NCI-H524 treated with DMSO at 0.1 percent for 48 hours (cell line): ENCODE measurements at regions not wholly inside any gene's neighbourhood (a gene's known extent, or its start where the extent isn't known, plus 50 kb on each side); places are given as distances from the start of the nearest gene placed in this dataset.

Experiments
- DNase-seq: peaks from one replicate; lab custom pipeline; 2025; lab: John Stamatoyannopoulos, UW

DNA sequence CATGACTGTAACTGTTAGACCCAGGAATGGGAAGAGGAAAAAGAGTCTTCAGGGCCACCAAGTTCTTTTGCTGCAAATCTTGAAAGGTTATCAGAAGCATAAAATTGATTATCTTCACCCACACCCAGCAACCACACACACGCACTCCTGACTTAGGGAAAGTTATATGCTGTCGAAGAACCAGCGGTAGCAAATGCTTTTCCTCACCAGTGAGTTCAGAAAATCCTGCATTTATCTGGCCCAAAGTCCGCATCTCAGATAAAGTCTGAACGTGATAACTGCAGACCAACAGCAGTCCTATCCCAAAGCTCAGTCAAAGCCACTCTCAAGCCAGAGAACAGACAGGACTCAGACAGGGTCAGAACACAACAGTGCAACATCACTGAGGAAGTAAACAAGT lies 115.6 kb downstream of the IRS2 start:
- DNase-seq, result no peak

DNA sequence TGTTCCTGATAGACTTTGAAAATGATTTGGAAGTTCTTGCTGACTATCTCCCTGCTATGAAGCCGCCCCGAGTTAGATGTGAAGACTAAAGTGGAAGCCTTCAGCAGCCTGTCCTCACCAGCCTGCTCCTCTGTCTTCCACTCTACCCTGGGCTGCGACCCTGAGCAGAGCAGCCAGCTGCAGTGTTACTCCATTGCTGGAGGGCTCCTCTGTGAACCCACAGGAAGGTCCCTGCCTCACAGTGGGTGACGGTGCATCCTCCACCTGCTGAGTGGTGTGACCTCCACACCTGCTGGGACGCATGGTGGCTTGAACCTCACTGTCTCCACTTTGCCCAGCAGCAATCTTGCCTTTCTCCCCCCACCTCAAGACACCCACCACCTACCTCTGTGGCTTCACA lies 116.4 kb downstream of the IRS2 start:
- DNase-seq, result no peak

DNA sequence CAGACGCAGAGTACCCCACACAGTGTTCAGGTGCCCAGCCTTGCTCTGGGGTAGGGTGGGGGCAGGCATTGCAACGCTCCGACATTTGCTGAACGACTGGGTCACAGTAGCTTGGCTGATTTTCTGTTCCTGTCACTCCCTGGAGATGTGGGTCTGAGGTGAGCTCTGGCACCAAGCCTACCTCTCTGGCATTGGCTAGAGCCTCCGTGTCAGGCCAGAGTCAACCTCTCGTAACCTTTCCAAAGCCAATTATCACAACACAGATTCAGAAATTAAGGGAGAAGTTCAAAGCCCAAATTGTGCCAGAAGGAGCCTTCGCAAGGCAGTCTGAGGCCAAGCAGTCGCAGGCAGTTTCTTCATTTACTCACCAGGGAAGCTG lies 117.2 kb downstream of the IRS2 start:
- DNase-seq, result no peak

DNA sequence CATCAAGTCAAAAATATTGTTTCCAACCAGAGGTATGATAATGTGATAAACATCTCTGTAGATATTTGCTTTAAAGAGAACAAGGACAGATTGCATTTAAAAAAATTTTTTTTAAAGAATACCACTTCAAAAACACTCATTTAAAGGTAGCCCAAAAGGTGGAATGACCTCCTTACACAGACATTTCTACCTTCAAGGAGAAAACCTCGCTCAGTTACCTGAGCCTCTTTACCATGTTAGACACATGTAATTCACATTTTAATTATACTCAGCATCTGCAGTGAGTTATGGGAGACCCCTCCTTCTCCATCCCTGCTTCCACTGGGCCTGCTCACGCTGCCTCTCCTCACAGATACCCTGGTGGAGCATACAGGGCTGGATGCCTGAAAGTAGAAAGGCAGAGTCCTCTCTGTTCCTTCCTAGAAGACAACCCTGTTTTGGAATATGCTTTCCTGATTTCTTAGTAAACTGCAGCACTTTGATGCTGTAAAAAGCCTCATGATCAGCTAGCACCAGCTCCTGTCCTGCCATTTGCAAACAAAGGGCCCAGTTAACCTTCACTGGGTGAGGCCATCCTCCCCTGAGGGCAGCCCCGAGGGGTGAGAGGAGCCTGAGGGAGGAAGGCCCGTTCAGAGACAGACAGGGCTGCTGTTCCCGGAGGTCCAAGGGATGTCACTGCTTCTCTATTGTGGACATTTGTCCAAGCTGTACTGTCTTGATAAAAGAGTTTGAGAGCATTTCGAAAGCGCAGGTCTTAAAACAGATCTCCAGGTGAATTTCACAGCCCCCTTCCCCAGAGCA lies 117.8 kb downstream of the IRS2 start:
- DNase-seq, result no peak

DNA sequence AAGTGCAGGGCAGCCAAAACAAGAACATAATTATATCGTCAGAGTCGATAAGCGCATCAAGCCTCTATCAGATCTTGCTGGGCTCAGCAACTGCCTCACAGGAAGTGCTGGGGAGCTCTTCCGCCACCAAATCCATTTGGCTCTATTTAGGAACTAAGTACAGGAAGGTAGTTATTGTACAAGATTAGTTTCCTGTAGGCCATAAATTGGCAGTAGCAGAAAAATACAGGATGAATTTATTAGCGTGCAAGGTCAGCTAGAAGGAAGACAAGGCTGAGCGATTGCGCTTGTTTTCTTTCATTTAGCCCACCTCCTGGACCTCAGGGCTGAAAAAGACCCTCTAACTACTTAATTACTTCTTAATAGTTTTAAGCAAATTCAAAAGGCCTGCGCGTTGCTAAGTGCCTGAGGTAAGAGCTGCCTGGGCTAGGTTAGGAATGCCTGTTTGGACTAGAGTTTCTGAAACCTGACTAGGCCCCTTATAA lies 118.5 kb downstream of the IRS2 start:
- no peak for DNase-seq

DNA sequence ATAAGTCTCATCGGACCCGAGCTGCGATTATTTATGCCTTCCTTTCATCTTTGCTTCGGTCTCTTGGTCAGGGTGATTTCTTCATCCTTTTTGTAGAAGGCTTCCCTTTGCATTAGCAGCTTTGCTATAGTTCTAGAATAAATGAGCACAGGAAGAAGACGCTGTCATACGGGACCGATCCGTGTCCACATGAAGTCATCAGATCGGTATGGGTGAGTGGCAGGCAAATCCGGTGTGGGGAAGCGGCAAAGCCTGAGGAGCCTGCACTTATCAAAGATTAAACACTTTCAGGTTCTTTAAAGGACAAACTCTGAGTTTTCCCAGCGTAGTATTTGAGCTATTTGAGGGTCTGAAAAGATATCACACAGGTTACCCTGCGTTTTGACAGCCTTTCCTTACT lies 119.3 kb downstream of the IRS2 start:
- DNase-seq, result no peak

DNA sequence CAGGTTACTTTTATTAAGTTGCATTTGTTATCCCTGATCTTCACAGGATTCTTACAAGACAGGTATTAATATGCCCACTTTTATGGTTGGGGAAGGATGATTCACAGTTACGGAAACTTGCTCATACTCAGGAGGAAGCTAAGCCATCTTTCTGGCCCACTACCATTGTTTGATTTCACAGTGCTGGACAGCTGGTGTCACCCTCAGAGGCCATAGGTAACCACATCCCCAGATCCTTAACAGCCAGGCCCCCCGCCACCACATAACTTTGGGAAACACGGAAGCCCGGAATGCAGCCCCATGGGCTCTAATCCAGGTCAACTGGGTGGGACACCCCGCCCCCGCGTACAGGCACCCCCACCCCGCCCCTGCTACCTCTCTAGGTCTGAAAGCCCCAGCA lies 119.7 kb downstream of the IRS2 start:
- no peak for DNase-seq

DNA sequence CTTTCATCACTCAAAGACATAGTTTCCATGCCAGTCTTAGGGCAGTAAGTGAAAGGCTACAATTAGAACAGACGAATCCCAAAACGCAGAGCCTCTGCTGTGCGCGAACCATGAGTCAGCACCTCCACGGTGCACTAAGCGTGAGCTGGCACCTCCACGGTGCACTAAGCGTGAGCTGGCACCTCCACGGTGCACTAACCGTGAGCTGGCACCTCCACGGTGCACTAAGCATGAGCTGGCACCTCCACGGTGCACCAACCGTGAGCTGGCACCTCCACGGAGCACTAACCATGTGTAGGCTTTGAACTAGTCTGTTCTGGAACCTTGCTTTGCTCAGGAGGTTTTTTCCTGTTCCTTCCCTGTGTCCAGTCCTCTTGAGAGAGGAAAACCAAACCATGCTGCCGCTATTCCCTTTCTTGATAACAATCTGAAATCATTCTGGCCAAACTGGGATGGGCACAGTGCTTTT lies 120.6 kb downstream of the IRS2 start:
- no peak for DNase-seq

DNA sequence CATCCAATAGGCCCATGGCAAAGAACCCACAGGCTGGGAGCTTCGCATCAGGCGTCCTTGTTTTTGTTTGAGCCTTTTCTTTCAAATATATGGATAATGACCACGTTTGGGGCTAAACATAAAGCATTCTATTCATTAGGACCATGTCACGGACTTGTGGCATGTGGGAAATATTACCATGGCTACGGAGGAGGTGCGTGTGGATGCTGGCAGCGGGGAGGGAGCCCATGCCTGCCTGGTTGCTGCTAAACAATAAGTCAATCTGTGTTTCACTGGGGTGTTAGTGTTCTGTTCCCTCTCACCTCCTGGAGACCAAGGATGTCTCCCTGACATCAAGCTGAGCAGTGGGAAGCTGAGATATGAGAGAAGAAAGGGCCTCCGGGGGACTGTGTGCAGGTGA lies 121.1 kb downstream of the IRS2 start:
- no peak for DNase-seq

DNA sequence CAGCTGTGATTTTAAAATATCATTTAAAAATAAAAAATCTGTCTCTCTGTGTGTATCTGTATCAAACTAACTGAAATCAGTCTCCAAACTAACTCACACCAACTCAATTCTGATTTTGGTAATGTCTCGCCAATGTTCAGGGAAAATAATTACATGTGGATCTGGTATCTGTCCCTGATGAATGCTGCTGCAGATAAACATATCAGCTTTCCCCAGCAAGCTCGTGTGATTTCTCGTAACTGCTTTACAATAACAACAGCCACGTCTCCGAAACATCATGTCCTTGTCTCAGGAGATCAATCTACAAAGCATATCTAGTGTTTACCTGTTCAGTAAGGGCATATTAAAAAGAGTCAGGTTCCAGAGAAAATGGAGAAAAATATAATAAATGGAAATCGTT lies 129.0 kb downstream of the IRS2 start:
- no peak for DNase-seq

DNA sequence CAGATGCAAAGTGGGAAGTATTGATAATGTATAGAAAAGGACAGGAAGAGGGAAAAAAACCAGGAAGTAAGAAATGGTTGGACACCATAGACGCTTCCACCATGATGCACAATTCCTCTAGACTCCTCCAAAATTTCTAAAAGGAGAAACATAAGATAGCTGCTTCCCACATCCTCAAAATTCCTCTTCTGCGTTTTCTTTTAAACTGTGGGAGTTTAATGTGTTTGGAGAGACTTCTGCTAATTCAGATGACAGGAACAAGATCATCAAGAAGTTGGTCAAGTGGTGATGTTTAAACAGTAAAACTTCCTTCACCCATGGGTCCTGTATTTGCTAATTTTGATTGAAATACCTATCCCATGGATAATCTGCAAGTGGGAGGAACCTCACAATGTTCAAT lies 130.2 kb downstream of the IRS2 start:
- DNase-seq, result no peak

DNA sequence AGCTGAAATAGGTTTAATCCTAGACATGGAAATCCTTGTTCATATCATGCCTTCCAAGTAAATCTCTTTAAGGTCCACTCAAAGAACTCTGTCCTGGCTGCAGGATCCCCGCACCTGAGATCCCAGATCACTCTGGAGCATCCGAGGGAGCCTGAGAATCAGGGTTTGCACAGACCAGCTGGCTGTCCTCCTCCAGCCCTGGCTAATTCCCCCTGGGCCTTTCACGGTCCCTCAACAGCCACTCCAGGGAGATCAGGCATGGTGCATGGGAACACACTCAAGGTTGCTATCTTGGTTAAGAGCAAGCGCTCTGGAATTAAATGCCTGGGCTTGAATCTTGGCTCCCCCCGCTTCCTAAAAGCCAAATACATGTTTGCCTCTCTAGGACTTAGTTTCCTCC lies 130.8 kb downstream of the IRS2 start:
- DNase-seq, result peak; percentile 49

DNA sequence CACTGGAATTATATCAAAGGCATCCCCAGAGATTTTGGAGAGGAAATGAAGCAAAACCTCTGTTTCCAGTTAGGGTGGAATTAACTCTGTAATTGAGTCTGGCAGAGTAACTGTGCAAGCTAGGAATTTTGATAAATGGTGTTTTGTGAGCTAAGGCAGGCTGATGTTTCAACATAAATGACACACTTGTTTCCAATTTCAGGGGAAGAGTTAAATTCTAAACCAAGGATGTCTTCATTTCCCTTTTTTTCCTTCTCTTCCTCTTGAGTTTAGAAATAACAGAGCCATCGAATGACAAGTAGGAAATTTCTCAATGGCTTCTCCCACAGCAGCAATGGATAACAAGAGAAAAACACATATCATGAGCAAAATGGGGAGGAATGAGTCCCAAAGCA lies 131.2 kb downstream of the IRS2 start:
- no peak for DNase-seq

DNA sequence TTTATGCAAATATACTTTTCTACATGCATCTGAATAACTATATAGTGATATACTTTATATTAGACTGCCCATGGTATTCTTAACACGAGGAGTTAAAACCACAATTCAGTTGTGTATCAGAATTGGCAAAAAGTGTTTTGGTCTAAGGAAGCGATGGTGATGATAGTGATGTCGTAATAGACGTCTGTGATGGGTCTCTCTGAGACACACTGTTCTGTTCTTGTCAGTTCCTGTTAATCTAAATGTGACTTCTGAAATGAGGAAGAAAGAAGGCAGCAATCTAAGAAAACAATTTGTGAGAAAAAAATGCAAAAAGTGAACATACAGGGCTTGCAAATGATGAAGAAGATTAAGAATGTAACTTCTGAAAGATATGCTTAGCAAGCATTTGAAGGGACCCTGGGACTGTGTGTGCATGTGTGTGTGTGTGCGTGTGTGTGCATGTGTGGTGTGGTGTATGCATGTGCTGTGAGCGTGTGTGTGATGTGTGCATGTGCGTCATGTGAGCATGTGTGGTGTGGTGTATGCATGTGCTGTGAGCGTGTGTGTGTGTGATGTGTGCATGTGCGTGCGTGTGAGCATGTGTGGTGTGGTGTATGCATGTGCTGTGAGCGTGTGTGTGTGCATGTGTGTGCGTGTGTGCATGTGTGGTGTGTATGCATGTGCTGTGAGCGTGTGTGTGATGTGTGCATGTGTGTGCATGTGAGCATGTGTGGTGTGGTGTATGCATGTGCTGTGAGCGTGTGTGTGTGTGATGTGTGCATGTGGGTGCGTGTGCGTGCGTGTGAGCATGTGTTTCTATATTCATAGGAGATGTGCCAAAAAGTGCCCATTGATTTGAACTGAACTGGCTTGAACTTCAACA lies 131.8 kb downstream of the IRS2 start:
- DNase-seq, result no peak

DNA sequence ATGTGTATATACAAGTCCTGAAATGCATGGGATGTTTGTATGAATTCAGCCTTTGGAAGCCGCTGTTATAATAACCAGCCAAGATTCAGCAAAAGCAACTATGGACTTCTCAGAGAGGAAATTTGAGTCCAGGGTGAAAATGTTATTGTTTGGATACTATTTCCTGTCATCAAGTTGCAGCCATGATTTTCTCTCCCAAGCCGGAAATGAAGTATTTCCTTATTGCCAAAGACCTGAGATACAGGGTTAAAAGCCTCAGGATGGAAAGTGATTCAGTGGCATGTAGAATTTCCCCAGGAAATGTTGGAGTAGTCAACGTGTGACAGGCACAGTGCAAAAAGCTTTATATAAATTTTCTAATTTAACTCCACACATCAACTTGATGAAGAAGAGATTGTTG lies 133.9 kb downstream of the IRS2 start:
- DNase-seq, result no peak

DNA sequence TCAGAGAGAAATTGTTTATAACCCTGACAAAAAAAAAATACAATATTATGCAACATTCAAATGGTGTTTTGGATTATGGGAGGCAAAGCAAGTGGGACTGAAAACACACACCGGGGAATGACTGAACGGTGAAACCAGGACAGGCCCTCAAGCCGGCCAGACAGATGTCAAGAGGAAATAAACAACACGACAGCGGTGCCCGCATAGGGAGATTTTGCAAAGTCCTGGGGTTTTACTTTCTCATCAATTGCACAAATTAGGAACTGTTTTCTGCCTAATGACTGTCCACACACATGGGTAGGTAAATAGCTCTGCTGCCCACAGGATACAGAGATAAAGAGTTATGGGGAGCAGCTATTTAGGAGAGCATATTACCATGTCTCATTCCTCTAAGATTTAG lies 134.5 kb downstream of the IRS2 start:
- no peak for DNase-seq

DNA sequence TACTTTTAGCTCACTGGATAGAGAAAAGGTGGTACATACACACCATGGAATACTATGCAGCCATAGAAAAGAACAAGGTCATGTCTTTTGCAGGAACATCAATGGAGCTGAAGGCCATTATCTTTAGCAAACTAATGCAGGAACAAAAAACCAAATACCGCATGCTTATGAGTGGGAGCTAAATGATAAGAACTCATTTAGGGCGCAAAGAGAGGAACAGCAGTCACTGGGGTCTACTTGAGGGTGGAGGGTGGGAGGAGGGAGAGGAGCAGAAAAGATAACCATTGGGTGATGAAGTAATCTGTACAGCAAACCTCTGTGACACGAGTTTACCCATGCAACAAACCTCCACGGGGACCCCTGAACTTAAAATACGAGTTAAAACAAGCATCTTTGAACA lies 135.1 kb downstream of the IRS2 start:
- no peak for DNase-seq

DNA sequence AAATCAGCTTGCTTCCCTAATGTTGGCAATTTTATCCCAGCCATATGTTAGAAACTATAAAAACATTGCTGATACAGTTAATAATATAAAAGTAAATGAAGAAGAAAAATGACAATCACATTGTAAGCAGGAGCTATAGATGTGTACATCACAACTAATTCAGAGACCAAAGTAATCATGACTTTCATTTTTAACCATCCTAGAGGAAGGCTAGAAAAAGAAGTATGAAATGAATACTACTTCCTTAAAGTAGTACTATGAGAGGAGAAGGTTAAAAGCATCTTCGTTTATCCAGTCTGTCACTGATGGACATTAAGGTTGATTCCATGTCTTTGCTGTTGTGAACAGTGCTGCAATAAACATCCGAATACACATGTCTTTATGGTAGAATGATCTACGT lies 135.5 kb downstream of the IRS2 start:
- DNase-seq, result no peak

DNA sequence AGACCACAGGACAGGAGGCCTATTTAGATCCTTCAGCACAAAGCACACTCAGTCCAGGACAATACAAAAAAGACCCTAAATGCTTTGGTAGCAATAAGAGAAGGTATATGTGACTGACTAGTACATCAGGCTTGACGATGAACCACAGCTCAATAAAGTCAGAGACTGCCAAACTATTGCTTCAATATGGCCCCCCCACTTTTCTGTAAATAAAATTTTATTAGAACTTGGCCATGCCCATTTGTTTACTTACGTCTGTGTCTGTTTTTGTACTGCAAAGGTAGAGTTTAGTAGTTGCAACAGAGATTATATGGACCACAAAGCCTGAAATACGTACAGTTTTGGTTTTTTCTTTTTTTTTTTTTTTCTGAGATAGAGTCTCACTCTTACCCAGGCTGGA lies 136.7 kb downstream of the IRS2 start:
- no peak for DNase-seq

DNA sequence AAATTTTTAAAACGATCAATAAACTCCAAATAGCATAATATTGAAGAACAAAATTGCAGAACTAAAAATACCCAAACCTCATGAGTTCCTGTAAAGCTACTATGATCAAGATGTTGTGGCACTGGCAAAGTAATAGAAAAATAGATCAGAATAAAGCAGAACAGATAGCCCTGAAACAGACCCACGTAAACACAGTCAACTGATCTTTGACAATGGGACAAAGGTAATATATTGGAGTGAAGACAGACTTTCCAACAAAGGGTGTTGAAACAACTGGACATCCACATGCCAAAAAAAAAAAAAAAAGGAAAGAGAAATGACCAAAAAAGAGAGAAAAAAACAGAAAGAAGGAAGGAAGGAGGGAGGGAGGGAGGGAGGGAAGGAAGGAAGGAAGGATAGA lies 138.7 kb downstream of the IRS2 start:
- no peak for DNase-seq

DNA sequence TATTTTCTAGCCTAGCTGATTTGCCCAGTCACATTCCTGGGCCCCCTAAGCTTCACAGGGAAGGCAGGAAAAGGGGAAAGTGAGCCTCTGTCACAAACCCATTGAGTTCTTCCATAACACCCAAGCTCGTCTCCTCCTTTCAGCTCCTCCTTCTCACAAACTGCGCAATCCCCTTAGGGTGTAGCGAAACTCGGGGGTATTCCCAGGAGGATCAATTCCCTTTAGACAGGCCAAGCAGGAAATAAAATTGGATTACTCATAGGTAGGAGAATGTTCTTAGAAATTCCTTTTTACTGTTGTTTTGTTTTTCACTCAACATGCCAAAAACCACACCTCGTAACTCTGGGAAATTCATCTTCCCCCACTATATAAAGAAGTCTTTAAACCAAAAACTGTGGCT lies 139.3 kb downstream of the IRS2 start:
- no peak for DNase-seq

DNA sequence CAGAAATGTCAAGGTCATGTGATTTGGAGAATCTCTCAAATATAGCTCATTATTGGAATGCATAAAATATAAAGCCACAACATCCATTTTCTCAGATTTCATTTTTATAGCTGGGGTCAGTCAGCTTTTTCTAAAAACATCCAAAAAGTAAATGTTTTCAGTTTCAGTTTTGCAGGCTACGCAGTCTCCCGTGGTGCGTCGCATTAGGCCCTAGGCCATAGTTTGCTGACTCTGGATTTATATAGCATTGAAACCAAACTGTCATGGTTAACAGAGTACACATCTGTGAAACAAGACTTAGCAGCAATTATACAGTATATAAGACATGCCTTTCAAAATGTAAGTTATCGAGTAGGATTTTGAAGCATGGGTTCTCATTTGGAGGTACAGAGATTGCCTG lies 140.0 kb downstream of the IRS2 start:
- DNase-seq, result no peak

DNA sequence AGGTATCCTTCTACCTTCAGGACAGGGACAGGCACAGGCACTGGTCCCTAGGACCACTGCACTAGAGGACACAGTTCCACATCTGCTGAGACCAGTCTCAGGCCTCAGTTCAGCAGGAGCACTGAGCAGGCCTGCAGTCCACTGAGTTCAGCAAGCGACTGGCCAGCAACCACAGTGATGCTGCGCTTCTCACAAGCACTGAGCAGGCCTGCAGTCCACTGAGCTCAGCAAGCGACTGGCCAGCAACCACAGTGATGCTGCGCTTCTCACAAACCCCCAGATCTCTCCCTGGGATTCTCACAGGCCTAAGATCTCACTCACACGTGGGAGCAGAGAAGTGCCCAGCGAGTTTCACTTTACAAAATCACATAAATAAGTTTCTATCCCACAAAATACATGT lies 140.6 kb downstream of the IRS2 start:
- no peak for DNase-seq
